PC-9 (cell line): ENCODE measurements at regions not wholly inside any gene's neighbourhood (a gene's known extent, or its start where the extent isn't known, plus 50 kb on each side); places are given as distances from the start of the nearest gene placed in this dataset.

Experiments
- BruUV-seq: library from RNA; stranded (reverse); fragments of 400-500 nt; replicated peaks from 2 replicates; lab custom pipeline; 2021; lab: Mats Ljungman, UMichigan
- CTCF ChIA-PET: fragments of 300-600 bp; sonication (Branson Sonifier 250); formaldehyde crosslinking; loops from one replicate; lab custom pipeline; 2022; ENCODE audit warnings: antibody characterized with exemption; lab: Charles Lee
- POLR2A ChIA-PET: fragments of 300-600 bp; sonication (Branson Sonifier 250); formaldehyde crosslinking; loops from one replicate; lab custom pipeline; 2022; ENCODE audit warnings: antibody characterized with exemption; ENCODE audit not compliant: unreplicated experiment; lab: Charles Lee
- DNase-seq, 2 experiments: peaks; one replicate each; pipeline versions ENCODE4 v3.0.0 to v3.0.0-alpha.2; 2015 to 2022; ENCODE audit warnings: mixed read lengths in 1 of 2
- H2AFZ ChIP-seq: fragments of 200-600 bp; sonication (generic); 2 replicates; pipeline ENCODE4 v1.8.1; 2017; ENCODE audit warnings: antibody characterized with exemption
- H3F3A ChIP-seq: fragments of 200-600 bp; sonication (generic); 2 replicates; pipeline ENCODE4 v1.8.1; 2017; ENCODE audit warnings: antibody characterized with exemption, mild to moderate bottlenecking, low read depth; ENCODE audit not compliant: insufficient read depth
- H3K27ac ChIP-seq: fragments of 200-600 bp; sonication (generic); 2 replicates; pipeline ENCODE4 v1.6.1; 2016; ENCODE audit warnings: mixed run types
- H3K27me3 ChIP-seq: fragments of 200-600 bp; sonication (generic); 2 replicates; pipeline ENCODE4 v1.6.1; 2016; ENCODE audit warnings: low read depth, mixed run types; ENCODE audit not compliant: insufficient read depth
- H3K36me3 ChIP-seq: fragments of 200-600 bp; sonication (generic); 2 replicates; pipeline ENCODE4 v1.6.1; 2016; ENCODE audit warnings: low read depth, mixed run types
- H3K4me1 ChIP-seq: fragments of 200-600 bp; sonication (generic); replicated peaks from 2 replicates; pipeline ENCODE4 v1.6.1; 2016; ENCODE audit warnings: mixed run types; ENCODE audit not compliant: insufficient read depth
- H3K4me2 ChIP-seq: fragments of 200-600 bp; sonication (generic); 2 replicates; pipeline ENCODE4 v1.6.1; 2017; ENCODE audit warnings: mixed run types
- H3K4me3 ChIP-seq: fragments of 200-600 bp; sonication (generic); 2 replicates; pipeline ENCODE4 v1.6.1; 2016; ENCODE audit warnings: mixed run types
- H3K79me2 ChIP-seq: fragments of 200-600 bp; sonication (generic); 2 replicates; pipeline ENCODE4 v1.6.1; 2017; ENCODE audit warnings: low read depth, mixed run types
- H3K9me2 ChIP-seq: fragments of 200-600 bp; sonication (generic); 2 replicates; pipeline ENCODE4 v1.8.1; 2017; ENCODE audit warnings: mild to moderate bottlenecking; ENCODE audit not compliant: insufficient read depth
- H3K9me3 ChIP-seq: fragments of 200-600 bp; sonication (generic); 2 replicates; pipeline ENCODE4 v1.8.1; 2016; ENCODE audit warnings: low read depth; ENCODE audit not compliant: insufficient read depth
- H4K20me1 ChIP-seq: fragments of 200-600 bp; sonication (generic); 2 replicates; pipeline ENCODE4 v1.8.1; 2017; ENCODE audit not compliant: insufficient read depth
- EZH2 ChIP-seq: fragments of 200-600 bp; sonication (generic); IDR thresholded peaks from 2 replicates; pipeline ENCODE4 v1.8.0; 2017; ENCODE audit warnings: antibody characterized with exemption, low read depth
- intact Hi-C: fragments of 100-400 bp; cut with micrococcal nuclease; formaldehyde crosslinking; loops from one replicate; pipeline ENCODE4 v1.10.0; 2022; ENCODE audit not compliant: unreplicated experiment
- TF ChIP-seq, protein P1 (sequence below): fragments of 200-600 bp; sonication (generic); conservative IDR thresholded peaks from 2 replicates; pipeline ENCODE4 v1.6.1; 2017; ENCODE audit warnings: mixed run types, antibody characterized with exemption, mild to moderate bottlenecking, moderate library complexity

DNA sequence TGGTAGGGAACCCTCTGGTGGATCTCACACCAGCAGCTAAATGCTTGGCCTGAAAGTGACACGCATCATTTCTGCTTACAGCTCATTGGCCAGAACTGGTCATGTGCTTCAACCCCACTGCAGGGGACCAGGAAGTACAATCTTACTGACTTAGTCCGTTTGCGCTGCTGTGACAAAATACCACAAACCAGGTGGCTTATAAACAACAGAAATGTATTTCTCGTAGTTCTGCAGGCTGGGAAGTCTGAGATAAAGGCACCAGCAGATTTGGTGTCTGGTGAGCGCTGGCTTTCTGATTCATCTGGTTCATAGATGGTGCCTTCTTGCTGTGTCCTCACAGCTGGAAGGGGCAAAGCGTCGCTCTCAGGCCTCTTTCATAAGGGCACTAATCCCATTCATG is 77.4 kb upstream of the SELENOK start:
- Histone ChIP-seq H3F3A (no peaks in the 10 kb centered on the region), H3K4me3 (no peak overlapping the region), H3K27ac (no peak overlapping the region), H3K79me2 (no peaks in the 10 kb centered on the region), H3K27me3 (no peaks in the 10 kb centered on the region), H3K9me3 (no peaks in the 10 kb centered on the region), H3K4me1 (no peaks in the 10 kb centered on the region), H3K36me3 (no peaks in the 10 kb centered on the region), H3K9me2 (no peaks in the 10 kb centered on the region), H2AFZ (no peak overlapping the region), H3K4me2 (no peak overlapping the region), H4K20me1 (no peaks in the 10 kb centered on the region)
- CTCF ChIA-PET = no interaction called here
- BruUV-seq = no TSS peak
- TF ChIP-seq, protein P1, sequence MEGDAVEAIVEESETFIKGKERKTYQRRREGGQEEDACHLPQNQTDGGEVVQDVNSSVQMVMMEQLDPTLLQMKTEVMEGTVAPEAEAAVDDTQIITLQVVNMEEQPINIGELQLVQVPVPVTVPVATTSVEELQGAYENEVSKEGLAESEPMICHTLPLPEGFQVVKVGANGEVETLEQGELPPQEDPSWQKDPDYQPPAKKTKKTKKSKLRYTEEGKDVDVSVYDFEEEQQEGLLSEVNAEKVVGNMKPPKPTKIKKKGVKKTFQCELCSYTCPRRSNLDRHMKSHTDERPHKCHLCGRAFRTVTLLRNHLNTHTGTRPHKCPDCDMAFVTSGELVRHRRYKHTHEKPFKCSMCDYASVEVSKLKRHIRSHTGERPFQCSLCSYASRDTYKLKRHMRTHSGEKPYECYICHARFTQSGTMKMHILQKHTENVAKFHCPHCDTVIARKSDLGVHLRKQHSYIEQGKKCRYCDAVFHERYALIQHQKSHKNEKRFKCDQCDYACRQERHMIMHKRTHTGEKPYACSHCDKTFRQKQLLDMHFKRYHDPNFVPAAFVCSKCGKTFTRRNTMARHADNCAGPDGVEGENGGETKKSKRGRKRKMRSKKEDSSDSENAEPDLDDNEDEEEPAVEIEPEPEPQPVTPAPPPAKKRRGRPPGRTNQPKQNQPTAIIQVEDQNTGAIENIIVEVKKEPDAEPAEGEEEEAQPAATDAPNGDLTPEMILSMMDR = no peak
- no peak for TF ChIP-seq EZH2
- intact Hi-C loops = no loop called here
- DNase-seq = no peak
- POLR2A ChIA-PET = no interaction called here

DNA sequence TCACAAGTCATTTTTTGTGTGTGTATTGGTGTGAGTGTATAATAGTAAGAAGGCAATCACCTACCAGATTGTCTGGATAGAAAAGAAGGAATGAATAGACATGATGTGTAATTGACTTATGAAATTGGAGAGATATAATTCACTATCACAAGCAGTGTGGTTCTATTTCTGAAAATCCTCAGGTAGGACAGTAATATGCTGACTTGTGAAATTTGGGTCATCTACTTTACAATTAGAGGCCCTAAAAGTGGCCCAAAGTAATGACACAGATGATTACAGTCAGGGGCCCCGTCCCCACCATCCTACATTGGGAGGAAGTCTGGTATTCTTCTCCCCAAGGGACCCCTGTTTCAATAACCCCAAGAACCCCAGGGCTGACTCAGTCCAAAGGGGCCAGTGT is 73.6 kb upstream of the SELENOK start:
- Histone ChIP-seq H3K9me2 (no peaks in the 10 kb centered on the region), H3K9me3 (no peaks in the 10 kb centered on the region), H3K4me2 (no peak overlapping the region), H3F3A (no peaks in the 10 kb centered on the region), H4K20me1 (no peaks in the 10 kb centered on the region), H3K79me2 (no peaks in the 10 kb centered on the region), H3K4me3 (no peak overlapping the region), H3K27me3 (no peaks in the 10 kb centered on the region; the same call in 1 of the 2 replicates), H3K36me3 (no peaks in the 10 kb centered on the region), H3K27ac (no peak overlapping the region), H3K4me1 (no peaks in the 10 kb centered on the region), H2AFZ (no peak overlapping the region)
- no peak for TF ChIP-seq EZH2
- TF ChIP-seq, protein P1 = no peak
- POLR2A ChIA-PET = no interaction called here
- CTCF ChIA-PET = no interaction called here
- no peak for DNase-seq
- intact Hi-C loops = no loop called here
- BruUV-seq = no TSS peak

DNA sequence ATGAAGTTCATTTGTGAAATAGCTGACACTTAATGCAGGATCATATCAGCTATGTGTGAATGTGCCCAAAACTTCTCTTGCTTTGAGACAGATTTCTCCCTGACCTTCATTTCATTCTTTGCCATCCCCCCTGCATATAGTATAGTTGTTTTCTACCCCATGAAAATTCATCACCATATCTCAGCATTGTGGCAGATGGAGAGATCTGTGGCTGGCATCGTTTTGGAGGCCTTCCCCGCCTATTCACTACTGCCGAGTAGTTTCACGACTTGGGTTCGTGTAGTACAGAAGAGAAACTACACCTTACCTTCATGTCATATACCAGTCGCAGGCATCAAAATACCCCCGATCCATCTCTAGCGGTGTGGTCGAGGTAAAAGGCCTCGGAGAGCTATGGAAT is 66.2 kb upstream of the SELENOK start:
- no peaks in the 10 kb centered on the region for H3K36me3 ChIP-seq
- no peak overlapping the region for H3K27ac ChIP-seq
- no TSS peak for BruUV-seq
- intact Hi-C loops = no loop called here
- no peaks in the 10 kb centered on the region for H3F3A ChIP-seq
- peaks cover 5% of the 10 kb centered on the region for H3K27me3 ChIP-seq
- no peak for DNase-seq
- H4K20me1 ChIP-seq = no peaks in the 10 kb centered on the region
- no peak overlapping the region for H3K4me2 ChIP-seq
- TF ChIP-seq, protein P1 = no peak
- TF ChIP-seq EZH2 = no peak
- no peak overlapping the region for H3K4me3 ChIP-seq
- POLR2A ChIA-PET = no interaction called here
- CTCF ChIA-PET = no interaction called here
- no peaks in the 10 kb centered on the region for H3K9me2 ChIP-seq
- no peak overlapping the region for H2AFZ ChIP-seq
- H3K79me2 ChIP-seq = no peaks in the 10 kb centered on the region
- no peaks in the 10 kb centered on the region for H3K4me1 ChIP-seq
- H3K9me3 ChIP-seq = no peaks in the 10 kb centered on the region
